ENCODE measurements at regions not wholly inside any gene's neighbourhood (a gene's known extent, or its start where the extent isn't known, plus 50 kb on each side); places are given as distances from the start of the nearest gene placed in this dataset.

- no peak for TF ChIP-seq CTCF (IDR thresholded peaks at IDR 0.05)
- no peak for TF ChIP-seq POLR2A (IDR thresholded peaks at IDR 0.05)
These were observed 112.8 kb upstream of the NR3C1 start for GRCh38 chr5:143516249-143516648.
